ENCODE measurements at regions not wholly inside any gene's neighbourhood (a gene's known extent, or its start where the extent isn't known, plus 50 kb on each side); places are given as distances from the start of the nearest gene placed in this dataset.

- H3K9me3 ChIP-seq = no peaks in the 10 kb centered on the region
- H3K4me1 ChIP-seq (ENCODE audit: control insufficient read depth in 1 of 2, insufficient read depth in 2 of 2, low read depth in 1 of 2, low read length in 1 of 2) = no peaks in the 10 kb centered on the region
- H3K4me2 ChIP-seq = no peak overlapping the region
- TF ChIP-seq CTCF (IDR thresholded peaks at IDR 0.05) = no peak
- TF ChIP-seq EP300 (IDR thresholded peaks at IDR 0.05; ENCODE audit: borderline replicate concordance in 1 of 2, low read depth in 1 of 2, low read length in 1 of 2) = no peak
- TF ChIP-seq GABPA (IDR thresholded peaks at IDR 0.05; ENCODE audit: low read depth) = no peak
- no peak for TF ChIP-seq CHD2 (IDR thresholded peaks at IDR 0.05; ENCODE audit: low read length, partially characterized antibody)
- TF ChIP-seq EZH2phosphoT487 (IDR thresholded peaks at IDR 0.05; ENCODE audit: borderline replicate concordance, low read depth) = no peak
- TF ChIP-seq MAX (IDR thresholded peaks at IDR 0.05; ENCODE audit: low read depth) = no peak
- no peak for TF ChIP-seq USF2 (IDR thresholded peaks at IDR 0.05; ENCODE audit: borderline replicate concordance, low read depth, low read length)
- TF ChIP-seq TAF1 (IDR thresholded peaks at IDR 0.05; ENCODE audit: borderline replicate concordance, low read depth, low read length) = no peak
- no peak for TF ChIP-seq YY1 (IDR thresholded peaks at IDR 0.05; ENCODE audit: low read depth)
- TF ChIP-seq SIN3A (IDR thresholded peaks at IDR 0.05; ENCODE audit: borderline replicate concordance, low read depth, low read length) = no peak
- TF ChIP-seq FOSL2 (IDR thresholded peaks at IDR 0.05; ENCODE audit: borderline replicate concordance, low read depth) = no peak
- TF ChIP-seq TEAD4 (IDR thresholded peaks at IDR 0.05; ENCODE audit: borderline replicate concordance, insufficient read depth) = no peak
- TF ChIP-seq POLR2AphosphoS5 (IDR thresholded peaks at IDR 0.05; ENCODE audit: low read depth, low read length) = no peak
- TF ChIP-seq FOXM1 (IDR thresholded peaks at IDR 0.05; ENCODE audit: low read depth) = no peak
- no peak for TF ChIP-seq JUND (IDR thresholded peaks at IDR 0.05)
- no peak for TF ChIP-seq RCOR1 (IDR thresholded peaks at IDR 0.05; ENCODE audit: low read length)
- TF ChIP-seq REST (IDR thresholded peaks at IDR 0.05; ENCODE audit: low read depth, low read length) = no peak
- CTCF ChIA-PET = interaction anchor here (0.9 to 1.2 kb wide), 3 partner anchors 10 to 459 kb away, joined by 3 to 12 read pairs (median 5); no protein-coding TSS in a partner anchor
- DNase-seq = no peak
- H3K4me3 ChIP-seq (ENCODE audit: low read depth in 2 of 2, low read length in 1 of 2) = no peak overlapping the region
- POLR2A ChIA-PET = no interaction called here
- no peak overlapping the region for H3K9ac ChIP-seq
- no peaks in the 10 kb centered on the region for H3K27me3 ChIP-seq (ENCODE audit: insufficient read depth)
- no peaks in the 10 kb centered on the region for H4K20me1 ChIP-seq (ENCODE audit: insufficient read depth)
- no peaks in the 10 kb centered on the region for H3K79me2 ChIP-seq (ENCODE audit: insufficient read depth)
- no peak overlapping the region for H3K27ac ChIP-seq (ENCODE audit: low read depth in 2 of 2, low read length in 1 of 2)
- no peaks in the 10 kb centered on the region for H3K36me3 ChIP-seq (replicated peaks in 1 of 2; ENCODE audit: control insufficient read depth in 1 of 2, insufficient read depth in 2 of 2, low read length in 1 of 2)
- H3F3A ChIP-seq (replicated peaks; ENCODE audit: insufficient read depth) = no peaks in the 10 kb centered on the region
- H3K9me2 ChIP-seq = no peaks in the 10 kb centered on the region
- no peak overlapping the region for H2AFZ ChIP-seq (ENCODE audit: low read depth)
- 2% methylated on average over 3 of the region's 3 CpGs for WGBS (ENCODE audit: low lambda C conversion rate)
Measured at GRCh38 chrX:82677286-82677685, 830.8 kb upstream of the POU3F4 start.

Measured in SK-N-SH (cell line).